GM21717 (cell line): ENCODE measurements at regions not wholly inside any gene's neighbourhood (a gene's known extent, or its start where the extent isn't known, plus 50 kb on each side); places are given as distances from the start of the nearest gene placed in this dataset.
"Not testable (repeated sequence)": the region's sequence is repeated elsewhere in the genome, so short reads cannot be mapped to it uniquely, and the experiment has no call there.

Experiments used
- ATAC-seq: cut with Tn5 transposase; IDR thresholded peaks from one replicate; pipeline ENCODE4 v1.9.1; 2021; ENCODE audit warnings: mild to moderate bottlenecking, moderate library complexity; ENCODE audit not compliant: unreplicated experiment

- ATAC-seq = no peak
Observed at GRCh38 chr2:194090251-194090905, 1566.6 kb upstream of the SLC39A10 start.

GRCh38 chr2:194087089-194087958, 1569.7 kb upstream of the SLC39A10 start:
- no peak for ATAC-seq

GRCh38 chr2:194086129-194086528, 1570.9 kb upstream of the SLC39A10 start:
- no peak for ATAC-seq

- no peak for ATAC-seq
Observed at GRCh38 chr2:194079989-194080388, 1577.0 kb upstream of the SLC39A10 start.

- ATAC-seq = no peak
Observed at GRCh38 chr2:194077366-194077765, 1579.7 kb upstream of the SLC39A10 start.

- ATAC-seq = no peak
Observed at GRCh38 chr2:194062401-194062800, 1594.6 kb upstream of the SLC39A10 start.

GRCh38 chr2:194060269-194060668, 1596.8 kb upstream of the SLC39A10 start:
- no peak for ATAC-seq

- ATAC-seq = no peak
Observed at GRCh38 chr2:194054313-194054712, 1602.7 kb upstream of the SLC39A10 start.

GRCh38 chr2:194044321-194044720, 1612.7 kb upstream of the SLC39A10 start:
- ATAC-seq = no peak

GRCh38 chr2:194021130-194021529, 1635.9 kb upstream of the SLC39A10 start:
- ATAC-seq = not testable (repeated sequence)

- ATAC-seq = no peak
Observed at GRCh38 chr2:194020155-194020554, 1636.9 kb upstream of the SLC39A10 start.

- ATAC-seq = no peak
Observed at GRCh38 chr2:194015751-194016150, 1641.3 kb upstream of the SLC39A10 start.

- ATAC-seq = no peak
Observed at GRCh38 chr2:194014639-194015038, 1642.4 kb upstream of the SLC39A10 start.

GRCh38 chr2:194004590-194005206, 1652.3 kb upstream of the SLC39A10 start:
- no peak for ATAC-seq

- ATAC-seq = no peak
Observed at GRCh38 chr2:194003911-194004310, 1653.1 kb upstream of the SLC39A10 start.

GRCh38 chr2:194002699-194003368, 1654.2 kb upstream of the SLC39A10 start:
- no peak for ATAC-seq

GRCh38 chr2:193990868-193991267, 1666.2 kb upstream of the SLC39A10 start:
- no peak for ATAC-seq

GRCh38 chr2:193989645-193990044, 1667.4 kb upstream of the SLC39A10 start:
- ATAC-seq = no peak

GRCh38 chr2:193988784-193989183, 1668.2 kb upstream of the SLC39A10 start:
- ATAC-seq = no peak

- no peak for ATAC-seq
Observed at GRCh38 chr2:193985272-193985671, 1671.8 kb upstream of the SLC39A10 start.

- no peak for ATAC-seq
Observed at GRCh38 chr2:193980599-193980998, 1676.4 kb upstream of the SLC39A10 start.
